ENCODE measurements at regions not wholly inside any gene's neighbourhood (a gene's known extent, or its start where the extent isn't known, plus 50 kb on each side); places are given as distances from the start of the nearest gene placed in this dataset.

GRCh38 chr10:10520491-10521385, 496.9 kb upstream of the CELF2 start:
- DNase-seq (ENCODE audit: low spot score) = no peak

GRCh38 chr10:10526846-10527245, 490.8 kb upstream of the CELF2 start:
- DNase-seq (ENCODE audit: low spot score) = no peak

GRCh38 chr10:10527861-10528562, 489.7 kb upstream of the CELF2 start:
- DNase-seq (ENCODE audit: low spot score) = no peak

GRCh38 chr10:10528563-10528910, 489.1 kb upstream of the CELF2 start:
- no peak for DNase-seq (ENCODE audit: low spot score)

- no peak for DNase-seq (ENCODE audit: low spot score)
Observed at GRCh38 chr10:10530313-10530712, 487.4 kb upstream of the CELF2 start.

- no peak for DNase-seq (ENCODE audit: low spot score)
Observed at GRCh38 chr10:10532236-10532635, 485.4 kb upstream of the CELF2 start.

- no peak for DNase-seq (ENCODE audit: low spot score)
Observed at GRCh38 chr10:10532826-10533225, 484.8 kb upstream of the CELF2 start.

GRCh38 chr10:10533437-10533836, 484.2 kb upstream of the CELF2 start:
- DNase-seq (ENCODE audit: low spot score) = no peak

GRCh38 chr10:10538326-10538725, 479.3 kb upstream of the CELF2 start:
- no peak for DNase-seq (ENCODE audit: low spot score)

- no peak for DNase-seq (ENCODE audit: low spot score)
Observed at GRCh38 chr10:10540398-10540797, 477.3 kb upstream of the CELF2 start.

- DNase-seq (ENCODE audit: low spot score) = no peak
Observed at GRCh38 chr10:10542477-10542876, 475.2 kb upstream of the CELF2 start.

GRCh38 chr10:10544890-10545289, 472.8 kb upstream of the CELF2 start:
- no peak for DNase-seq (ENCODE audit: low spot score)

- DNase-seq (ENCODE audit: low spot score) = no peak
Observed at GRCh38 chr10:10545771-10546170, 471.9 kb upstream of the CELF2 start.

GRCh38 chr10:10551596-10552301, 465.9 kb upstream of the CELF2 start:
- no peak for DNase-seq (ENCODE audit: low spot score)

- no peak for DNase-seq (ENCODE audit: low spot score)
Observed at GRCh38 chr10:10552948-10553347, 464.7 kb upstream of the CELF2 start.

- no peak for DNase-seq (ENCODE audit: low spot score)
Observed at GRCh38 chr10:10564081-10564794, 453.4 kb upstream of the CELF2 start.

GRCh38 chr10:10576937-10577336, 440.7 kb upstream of the CELF2 start:
- no peak for DNase-seq (ENCODE audit: low spot score)

GRCh38 chr10:10579709-10580108, 438.0 kb upstream of the CELF2 start:
- no peak for DNase-seq (ENCODE audit: low spot score)

- DNase-seq (ENCODE audit: low spot score) = no peak
Observed at GRCh38 chr10:10584161-10584560, 433.5 kb upstream of the CELF2 start.

- no peak for DNase-seq (ENCODE audit: low spot score)
Observed at GRCh38 chr10:10587744-10588393, 429.8 kb upstream of the CELF2 start.

GRCh38 chr10:10589540-10590303, 427.9 kb upstream of the CELF2 start:
- DNase-seq (ENCODE audit: low spot score) = no peak

Measured in HuH-7 (cell line).